ENCODE measurements at regions not wholly inside any gene's neighbourhood (a gene's known extent, or its start where the extent isn't known, plus 50 kb on each side); places are given as distances from the start of the nearest gene placed in this dataset.

- TF ChIP-seq CTCF (IDR thresholded peaks at IDR 0.05) (no peak), EZH2 (IDR thresholded peaks at IDR 0.05) (no peak)
Measured at GRCh38 chr6:140382355-140382754, 1007.9 kb upstream of the CITED2 start.
